H1 (cell line): ENCODE measurements at regions not wholly inside any gene's neighbourhood (a gene's known extent, or its start where the extent isn't known, plus 50 kb on each side); places are given as distances from the start of the nearest gene placed in this dataset.
"Not testable (repeated sequence)": the region's sequence is repeated elsewhere in the genome, so short reads cannot be mapped to it uniquely, and the experiment has no call there.

Source experiments
- CTCF ChIA-PET: fragments of 300-600 bp; sonication (Branson Sonifier 250); formaldehyde crosslinking; loops from one replicate; lab custom pipeline; 2021; ENCODE audit not compliant: partially characterized antibody; lab: Charles Lee
- POLR2A ChIA-PET: fragments of 300-600 bp; sonication (Branson Sonifier 250); formaldehyde crosslinking; loops from one replicate; lab custom pipeline; 2021; ENCODE audit warnings: inconsistent platforms; ENCODE audit not compliant: partially characterized antibody; lab: Charles Lee
- DNase-seq, 2 experiments: peaks; one replicate each; pipeline versions ENCODE4 v3.0.0 to v3.0.0-alpha.2; 2010 to 2022; ENCODE audit warnings: low spot score in 2 of 2, low read depth in 1 of 2, mixed read lengths in 1 of 2
- FAIRE-seq: peaks from 2 replicates; lab custom pipeline; 2011; peaks lifted over from hg19 to GRCh38; lab: Jason Lieb, UNC
- H2AFZ ChIP-seq: 2 replicates; pipeline ENCODE4 v1.8.1; 2012; ENCODE audit warnings: low read length, inconsistent platforms
- H2AK5ac ChIP-seq: 2 replicates; pipeline ENCODE4 v1.6.1; 2013; ENCODE audit warnings: low read depth, low read length
- H2BK120ac ChIP-seq: replicated peaks from 2 replicates; pipeline ENCODE3; 2013; ENCODE audit warnings: low read depth, low read length, inconsistent platforms
- H2BK12ac ChIP-seq: 2 replicates; pipeline ENCODE4 v1.6.1; 2013; ENCODE audit warnings: low read depth, low read length
- H2BK15ac ChIP-seq: 2 replicates; pipeline ENCODE4 v1.6.1; 2013; ENCODE audit warnings: low read length
- H2BK20ac ChIP-seq: 2 replicates; pipeline ENCODE4 v1.6.1; 2013; ENCODE audit warnings: low read length
- H2BK5ac ChIP-seq: 2 replicates; pipeline ENCODE4 v1.6.1; 2013; ENCODE audit warnings: low read depth, low read length
- H3K14ac ChIP-seq: 2 replicates; pipeline ENCODE4 v1.6.1; 2013; ENCODE audit warnings: inconsistent platforms; ENCODE audit not compliant: insufficient read length
- H3K18ac ChIP-seq: 2 replicates; pipeline ENCODE4 v1.6.1; 2013; ENCODE audit warnings: low read length; ENCODE audit errors: extremely low read depth
- H3K23ac ChIP-seq: 2 replicates; pipeline ENCODE4 v1.6.1; 2013; ENCODE audit warnings: inconsistent platforms; ENCODE audit not compliant: insufficient read length
- H3K23me2 ChIP-seq: 2 replicates; pipeline ENCODE4 v1.6.1; 2013; ENCODE audit warnings: low read depth, low read length
- H3K27ac ChIP-seq: 2 replicates; pipeline ENCODE4 v1.6.1; 2011; ENCODE audit warnings: low read depth, low read length, inconsistent platforms
- H3K27me3 ChIP-seq, 4 experiments: replicated peaks in 1 of 4; 1 replicate in 1 of 4; 2 replicates in 3 of 4; pipeline versions ENCODE4 v1.6.1 to v1.8.1; 2011 to 2013; ENCODE audit warnings: low read length in 3 of 4, mild to moderate bottlenecking in 3 of 4, inconsistent platforms in 2 of 4, mixed read lengths in 2 of 4, moderate library complexity in 1 of 4; ENCODE audit not compliant: control insufficient read depth in 3 of 4, insufficient read depth in 3 of 4; ENCODE audit errors: extremely low read depth in 1 of 4
- H3K36me3 ChIP-seq, 4 experiments: 2 replicates each; pipeline versions ENCODE4 v1.6.1 to v1.8.1; 2011 to 2013; ENCODE audit warnings: mild to moderate bottlenecking in 4 of 4, low read length in 3 of 4, moderate library complexity in 2 of 4, control low read depth in 1 of 4, inconsistent platforms in 1 of 4; ENCODE audit not compliant: insufficient read depth in 4 of 4, control insufficient read depth in 2 of 4
- H3K4ac ChIP-seq: replicated peaks from 2 replicates; pipeline ENCODE3; 2013; ENCODE audit warnings: low read length, low read depth, mixed read lengths, inconsistent platforms; ENCODE audit not compliant: insufficient read length
- H3K4me1 ChIP-seq, 4 experiments: replicated peaks in 1 of 4; 1 replicate in 1 of 4; 2 replicates in 3 of 4; pipeline versions ENCODE4 v1.6.1 to v1.8.1; 2011 to 2013; ENCODE audit warnings: low read length in 3 of 4, inconsistent platforms in 2 of 4, mixed read lengths in 1 of 4; ENCODE audit not compliant: insufficient read depth in 4 of 4, control insufficient read depth in 3 of 4
- H3K4me2 ChIP-seq, 2 experiments: 2 replicates each; pipeline versions ENCODE4 v1.6.1 to v1.8.1; 2011 to 2013; ENCODE audit warnings: low read depth in 2 of 2, low read length in 2 of 2, control low read depth in 1 of 2, inconsistent platforms in 1 of 2, mild to moderate bottlenecking in 1 of 2; ENCODE audit not compliant: insufficient read depth in 1 of 2
- H3K4me3 ChIP-seq, 4 experiments: fragments of 200-600, 300-600 bp in 1 of 4; sonication (generic), shearing (Covaris generic), sonication (Bioruptor Twin) in 1 of 4; 2 replicates each; pipeline versions ENCODE4 v1.5.1 to v1.8.1; 2011 to 2016; ENCODE audit warnings: low read length in 4 of 4, low read depth in 3 of 4, control low read depth in 2 of 4, inconsistent platforms in 2 of 4, mild to moderate bottlenecking in 2 of 4, mixed read lengths in 1 of 4, moderate library complexity in 1 of 4; ENCODE audit not compliant: insufficient read depth in 2 of 4; ENCODE audit errors: extremely low read depth in 1 of 4
- H3K56ac ChIP-seq: replicated peaks from 2 replicates; pipeline ENCODE3; 2013; ENCODE audit warnings: low read depth, mild to moderate bottlenecking, mixed read lengths, low read length, inconsistent platforms; ENCODE audit not compliant: insufficient read length
- H3K79me1 ChIP-seq: 2 replicates; pipeline ENCODE4 v1.6.1; 2013; ENCODE audit warnings: low read depth, low read length, control low read depth
- H3K79me2 ChIP-seq, 2 experiments: 2 replicates each; pipeline versions ENCODE4 v1.6.1 to v1.8.1; 2012 to 2013; ENCODE audit warnings: low read length in 2 of 2, mild to moderate bottlenecking in 2 of 2, inconsistent platforms in 1 of 2; ENCODE audit not compliant: insufficient read depth in 2 of 2, control insufficient read depth in 1 of 2
- H3K9ac ChIP-seq, 4 experiments: replicated peaks in 1 of 4; 1 replicate in 1 of 4; 2 replicates in 3 of 4; pipeline versions ENCODE4 v1.6.1 to v1.8.1; 2011 to 2013; ENCODE audit warnings: low read depth in 3 of 4, low read length in 3 of 4, control low read depth in 2 of 4, mild to moderate bottlenecking in 2 of 4, moderate library complexity in 2 of 4, inconsistent platforms in 1 of 4; ENCODE audit errors: extremely low read depth in 1 of 4
- H3K9me3 ChIP-seq, 2 experiments: 2 replicates each; pipeline versions ENCODE4 v1.6.1 to v1.8.1; 2012 to 2013; ENCODE audit warnings: mild to moderate bottlenecking in 2 of 2, moderate library complexity in 2 of 2, control low read depth in 1 of 2, inconsistent platforms in 1 of 2, low read depth in 1 of 2, low read length in 1 of 2, mixed read lengths in 1 of 2; ENCODE audit not compliant: insufficient read depth in 2 of 2
- H4K20me1 ChIP-seq, 2 experiments: replicated peaks in 1 of 2; 2 replicates each; pipeline versions ENCODE3 to v1.8.1; 2011 to 2013; ENCODE audit warnings: inconsistent platforms in 2 of 2, low read length in 2 of 2, mild to moderate bottlenecking in 1 of 2; ENCODE audit not compliant: insufficient read depth in 2 of 2, control insufficient read depth in 1 of 2
- H4K5ac ChIP-seq: 2 replicates; pipeline ENCODE4 v1.6.1; 2013; ENCODE audit warnings: low read length, low read depth, mixed read lengths, inconsistent platforms; ENCODE audit not compliant: insufficient read length
- H4K8ac ChIP-seq: 2 replicates; pipeline ENCODE4 v1.8.0; 2013; ENCODE audit warnings: mild to moderate bottlenecking, moderate library complexity, low read length, inconsistent platforms; ENCODE audit not compliant: insufficient read depth; ENCODE audit errors: extremely low read depth
- H4K91ac ChIP-seq: replicated peaks from 2 replicates; pipeline ENCODE3; 2013; ENCODE audit warnings: low read length, mixed read lengths, inconsistent platforms; ENCODE audit not compliant: insufficient read length
- ASH2L ChIP-seq: fragments of 200-600, 300-600 bp; sonication (generic); IDR thresholded peaks from one replicate; pipeline ENCODE4 v1.7.1; 2017; ENCODE audit warnings: low read length
- SP1 ChIP-seq: IDR thresholded peaks from 2 replicates; pipeline ENCODE4 v1.6.1; 2011; ENCODE audit warnings: low read depth, low read length
- WGBS, 2 experiments: shearing (Covaris generic) in 1 of 2; methylation state at CpG; one replicate each; pipeline versions ENCODE4 v1.1.6 to v1.1.7; 2013 to 2015; ENCODE audit warnings: low lambda C conversion rate in 2 of 2, mixed read lengths in 2 of 2, inconsistent platforms in 1 of 2, low coverage in 1 of 2, missing lambda C conversion rate in 1 of 2; ENCODE audit not compliant: insufficient replicate concordance in 2 of 2, insufficient coverage in 1 of 2, insufficient read length in 1 of 2; ENCODE audit errors: extremely low coverage in 1 of 2, missing lambda C conversion rate in 1 of 2; 5-methylcytosine and 5-hydroxymethylcytosine counted together

- H2AFZ ChIP-seq, H2AK5ac ChIP-seq, H4K20me1 ChIP-seq, H3K18ac ChIP-seq, CTCF ChIA-PET, H3K4me1 ChIP-seq: not testable (repeated sequence)
- peak; percentile 9 to 81 for DNase-seq
- 0 out of 2 replicates have a peak overlapping the region, but pooled peaks have one; percentile 75 for H2BK12ac ChIP-seq
- TF ChIP-seq SP1: 0 out of 2 replicates have a peak, but pooled peaks have one; percentile 7
- peak; percentile 31 for TF ChIP-seq ASH2L
- TF ChIP-seq, all 59 proteins: peak for 2; not testable (repeated sequence) for 57
- H3K9ac ChIP-seq, H3K23me2 ChIP-seq, H3K4ac ChIP-seq, FAIRE-seq, H2BK120ac ChIP-seq, H3K56ac ChIP-seq, H3K79me1 ChIP-seq, H3K79me2 ChIP-seq, H3K23ac ChIP-seq, H3K27ac ChIP-seq, H4K91ac ChIP-seq, H4K5ac ChIP-seq, H3K27me3 ChIP-seq, H4K8ac ChIP-seq, H3K9me3 ChIP-seq, H3K14ac ChIP-seq, H3K36me3 ChIP-seq, H2BK15ac ChIP-seq: not testable (repeated sequence)
- H2BK5ac ChIP-seq: peak overlapping the region; percentile 71; the same call in 1 of the 2 replicates
- H3K4me3 ChIP-seq: 0 out of 8 replicates have a peak overlapping the region, but pooled peaks of 1 of the 4 experiments have one; percentile 3
- POLR2A ChIA-PET: interaction anchor here (0.7 to 1.2 kb wide), 2 partner anchors 8 to 38 kb away, joined by 3 to 5 read pairs; no protein-coding TSS in a partner anchor
- 73% methylated on average over 17 of the region's 19 CpGs; no CpG with 5 or more reads in 1 of the 2 experiments for WGBS, 2 experiments
- peak overlapping the region; percentile 80; the same call in 1 of the 2 replicates for H2BK20ac ChIP-seq
- peak overlapping the region; percentile 29 to 49; a peak in 3 of 4 replicates for H3K4me2 ChIP-seq
Observed at GRCh38 chr5:67779893-67780623, 435.5 kb upstream of the PIK3R1 start.
